HepG2 (cell line): ENCODE measurements at regions not wholly inside any gene's neighbourhood (a gene's known extent, or its start where the extent isn't known, plus 50 kb on each side); places are given as distances from the start of the nearest gene placed in this dataset.

Experiments
- ATF2 ChIP-seq: sonication (generic); formaldehyde crosslinking; IDR thresholded peaks from 2 replicates; pipeline ENCODE4 v1.4.0; 2020; ENCODE audit warnings: missing genetic modification reagents
- GTF2F1 ChIP-seq: fragments of 150-350 bp; IDR thresholded peaks from 2 replicates; pipeline ENCODE4 v1.6.1; 2014; ENCODE audit warnings: low read length
- JUNB ChIP-seq: sonication (generic); formaldehyde crosslinking; IDR thresholded peaks from 2 replicates; pipeline ENCODE4 v1.8.0; 2022; ENCODE audit warnings: missing genetic modification reagents, mild to moderate bottlenecking, borderline replicate concordance
- KMT2A ChIP-seq: sonication (generic); formaldehyde crosslinking; IDR thresholded peaks from 2 replicates; pipeline ENCODE4 v1.4.0; 2020; ENCODE audit warnings: missing genetic modification reagents
- MLX ChIP-seq: IDR thresholded peaks from 2 replicates; pipeline ENCODE4 v1.6.1; 2016
- MXD1 ChIP-seq: sonication (generic); formaldehyde crosslinking; IDR thresholded peaks from 2 replicates; pipeline ENCODE4 v1.4.0; 2020; ENCODE audit warnings: mild to moderate bottlenecking, missing genetic modification reagents
- TRIM24 ChIP-seq: sonication (generic); formaldehyde crosslinking; IDR thresholded peaks from 2 replicates; pipeline ENCODE4 v1.8.0; 2022; ENCODE audit warnings: mild to moderate bottlenecking, missing genetic modification reagents
- U2AF2 ChIP-seq: fragments of 200-400 bp; formaldehyde crosslinking; IDR thresholded peaks from 2 replicates; pipeline ENCODE4 v1.6.1; 2017; ENCODE audit warnings: low read depth, mild to moderate bottlenecking, low read length
- ZBTB33 ChIP-seq: sonication (generic); formaldehyde crosslinking; IDR thresholded peaks from 2 replicates; pipeline ENCODE4 v1.4.0; 2020; ENCODE audit warnings: missing genetic modification reagents
- ZC3H4 ChIP-seq: sonication (generic); formaldehyde crosslinking; IDR thresholded peaks from 2 replicates; pipeline ENCODE4 v1.4.0; 2020; ENCODE audit warnings: missing genetic modification reagents, borderline replicate concordance
- ZSCAN5A ChIP-seq: sonication (generic); formaldehyde crosslinking; IDR thresholded peaks from 2 replicates; pipeline ENCODE4 v1.8.0; 2022; ENCODE audit warnings: mild to moderate bottlenecking, missing genetic modification reagents, borderline replicate concordance
- TF ChIP-seq, protein P1 (sequence below): sonication (generic); formaldehyde crosslinking; IDR thresholded peaks from 2 replicates; pipeline ENCODE4 v1.5.0; 2020; ENCODE audit warnings: mild to moderate bottlenecking, missing genetic modification reagents, moderate library complexity
- TF ChIP-seq, protein P2 (sequence below): IDR thresholded peaks from 2 replicates; pipeline ENCODE4 v1.6.1; 2012; ENCODE audit warnings: low read depth, low read length, improper control_type of control experiment

- TF ChIP-seq GTF2F1 (no peak), ATF2 (no peak), ZSCAN5A (CRISPR knock-in tag) (no peak), TRIM24 (CRISPR knock-in tag) (no peak), JUNB (CRISPR knock-in tag) (no peak), ZC3H4 (CRISPR knock-in tag) (no peak), MXD1 (CRISPR knock-in tag) (no peak), MLX (CRISPR knock-in tag) (no peak), ZBTB33 (no peak), KMT2A (no peak), U2AF2 (no peak)
- TF ChIP-seq, protein P1, sequence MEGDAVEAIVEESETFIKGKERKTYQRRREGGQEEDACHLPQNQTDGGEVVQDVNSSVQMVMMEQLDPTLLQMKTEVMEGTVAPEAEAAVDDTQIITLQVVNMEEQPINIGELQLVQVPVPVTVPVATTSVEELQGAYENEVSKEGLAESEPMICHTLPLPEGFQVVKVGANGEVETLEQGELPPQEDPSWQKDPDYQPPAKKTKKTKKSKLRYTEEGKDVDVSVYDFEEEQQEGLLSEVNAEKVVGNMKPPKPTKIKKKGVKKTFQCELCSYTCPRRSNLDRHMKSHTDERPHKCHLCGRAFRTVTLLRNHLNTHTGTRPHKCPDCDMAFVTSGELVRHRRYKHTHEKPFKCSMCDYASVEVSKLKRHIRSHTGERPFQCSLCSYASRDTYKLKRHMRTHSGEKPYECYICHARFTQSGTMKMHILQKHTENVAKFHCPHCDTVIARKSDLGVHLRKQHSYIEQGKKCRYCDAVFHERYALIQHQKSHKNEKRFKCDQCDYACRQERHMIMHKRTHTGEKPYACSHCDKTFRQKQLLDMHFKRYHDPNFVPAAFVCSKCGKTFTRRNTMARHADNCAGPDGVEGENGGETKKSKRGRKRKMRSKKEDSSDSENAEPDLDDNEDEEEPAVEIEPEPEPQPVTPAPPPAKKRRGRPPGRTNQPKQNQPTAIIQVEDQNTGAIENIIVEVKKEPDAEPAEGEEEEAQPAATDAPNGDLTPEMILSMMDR (CRISPR knock-in tag), result no peak
- TF ChIP-seq, protein P2, sequence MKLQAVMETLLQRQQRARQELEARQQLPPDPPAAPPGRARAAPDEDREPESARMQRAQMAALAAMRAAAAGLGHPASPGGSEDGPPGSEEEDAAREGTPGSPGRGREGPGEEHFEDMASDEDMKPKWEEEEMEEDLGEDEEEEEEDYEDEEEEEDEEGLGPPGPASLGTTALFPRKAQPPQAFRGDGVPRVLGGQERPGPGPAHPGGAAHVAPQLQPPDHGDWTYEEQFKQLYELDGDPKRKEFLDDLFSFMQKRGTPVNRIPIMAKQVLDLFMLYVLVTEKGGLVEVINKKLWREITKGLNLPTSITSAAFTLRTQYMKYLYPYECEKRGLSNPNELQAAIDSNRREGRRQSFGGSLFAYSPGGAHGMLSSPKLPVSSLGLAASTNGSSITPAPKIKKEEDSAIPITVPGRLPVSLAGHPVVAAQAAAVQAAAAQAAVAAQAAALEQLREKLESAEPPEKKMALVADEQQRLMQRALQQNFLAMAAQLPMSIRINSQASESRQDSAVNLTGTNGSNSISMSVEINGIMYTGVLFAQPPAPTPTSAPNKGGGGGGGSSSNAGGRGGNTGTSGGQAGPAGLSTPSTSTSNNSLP, result no peak
Measured at GRCh38 chr2:8300905-8301304, 381.0 kb upstream of the ID2 start.
